GM06990 (cell line): ENCODE measurements at regions not wholly inside any gene's neighbourhood (a gene's known extent, or its start where the extent isn't known, plus 50 kb on each side); places are given as distances from the start of the nearest gene placed in this dataset.

ENCODE experiments used
- DNase-seq: peaks from one replicate; pipeline ENCODE4 v3.0.0-alpha.2; 2011; ENCODE audit not compliant: insufficient read length; ENCODE audit errors: extremely low read depth
- H3K27me3 ChIP-seq: replicated peaks from 2 replicates; pipeline ENCODE4 v1.6.0; 2011; ENCODE audit warnings: low read length; ENCODE audit not compliant: control insufficient read depth, insufficient read depth
- H3K36me3 ChIP-seq: 2 replicates; pipeline ENCODE4 v1.5.1; 2011; ENCODE audit warnings: low read length; ENCODE audit not compliant: control insufficient read depth, insufficient read depth
- H3K4me3 ChIP-seq: replicated peaks from 2 replicates; pipeline ENCODE4 v1.5.1; 2011; ENCODE audit warnings: low read depth, mild to moderate bottlenecking, control low read depth, low read length
- TF ChIP-seq, protein P1 (sequence below): IDR thresholded peaks from 2 replicates; pipeline ENCODE4 v1.5.1; 2011; ENCODE audit warnings: low read length, control low read depth, mild to moderate bottlenecking, inconsistent platforms; ENCODE audit not compliant: insufficient read depth, poor library complexity, severe bottlenecking

DNA sequence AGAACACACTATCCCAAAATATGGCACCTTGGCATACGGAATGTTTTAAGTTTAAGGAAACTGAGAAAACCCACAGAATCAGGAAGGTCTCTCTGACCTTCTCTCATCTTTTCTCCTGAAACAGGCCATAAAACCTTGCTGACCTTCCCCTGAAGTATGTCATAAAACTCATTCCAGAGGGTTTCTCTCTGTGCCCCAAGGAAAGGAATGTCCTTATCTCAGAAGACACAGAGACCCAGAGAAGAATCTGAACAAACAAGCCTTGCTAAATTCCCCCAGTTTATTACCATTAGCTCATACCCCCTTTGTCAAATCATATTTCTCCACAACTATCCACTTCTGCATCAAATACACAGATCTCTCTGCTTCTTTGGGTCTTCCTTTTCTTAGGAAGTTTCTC lies 603.1 kb downstream of the MCTP2 start:
- TF ChIP-seq, protein P1, sequence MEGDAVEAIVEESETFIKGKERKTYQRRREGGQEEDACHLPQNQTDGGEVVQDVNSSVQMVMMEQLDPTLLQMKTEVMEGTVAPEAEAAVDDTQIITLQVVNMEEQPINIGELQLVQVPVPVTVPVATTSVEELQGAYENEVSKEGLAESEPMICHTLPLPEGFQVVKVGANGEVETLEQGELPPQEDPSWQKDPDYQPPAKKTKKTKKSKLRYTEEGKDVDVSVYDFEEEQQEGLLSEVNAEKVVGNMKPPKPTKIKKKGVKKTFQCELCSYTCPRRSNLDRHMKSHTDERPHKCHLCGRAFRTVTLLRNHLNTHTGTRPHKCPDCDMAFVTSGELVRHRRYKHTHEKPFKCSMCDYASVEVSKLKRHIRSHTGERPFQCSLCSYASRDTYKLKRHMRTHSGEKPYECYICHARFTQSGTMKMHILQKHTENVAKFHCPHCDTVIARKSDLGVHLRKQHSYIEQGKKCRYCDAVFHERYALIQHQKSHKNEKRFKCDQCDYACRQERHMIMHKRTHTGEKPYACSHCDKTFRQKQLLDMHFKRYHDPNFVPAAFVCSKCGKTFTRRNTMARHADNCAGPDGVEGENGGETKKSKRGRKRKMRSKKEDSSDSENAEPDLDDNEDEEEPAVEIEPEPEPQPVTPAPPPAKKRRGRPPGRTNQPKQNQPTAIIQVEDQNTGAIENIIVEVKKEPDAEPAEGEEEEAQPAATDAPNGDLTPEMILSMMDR: no peak
- Histone ChIP-seq H3K36me3 (no peaks in the 10 kb centered on the region), H3K4me3 (no peak overlapping the region), H3K27me3 (no peaks in the 10 kb centered on the region)
- no peak for DNase-seq

DNA sequence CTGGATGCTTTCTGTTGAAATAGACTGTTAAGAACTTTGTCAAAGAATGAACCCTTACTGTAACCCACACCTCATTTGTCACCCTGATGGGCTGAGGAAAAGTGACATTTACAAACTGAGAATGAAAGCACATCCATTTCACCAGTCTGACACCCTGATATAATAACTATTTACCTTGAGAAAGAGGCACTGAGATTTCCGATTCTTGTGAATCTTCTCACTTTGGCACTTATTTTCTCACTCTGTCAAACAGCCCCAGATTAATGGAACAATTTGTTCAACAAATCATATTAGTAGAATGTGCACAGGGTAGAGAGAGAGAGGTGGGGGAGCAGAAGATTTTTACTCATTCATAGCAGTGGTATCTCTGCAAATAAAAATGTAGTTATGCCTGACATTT lies 606.9 kb downstream of the MCTP2 start:
- DNase-seq: no peak
- Histone ChIP-seq H3K27me3 (no peaks in the 10 kb centered on the region), H3K4me3 (no peak overlapping the region), H3K36me3 (no peaks in the 10 kb centered on the region)
- TF ChIP-seq, protein P1: no peak

- DNase-seq: no peak
- TF ChIP-seq, protein P1: no peak
- Histone ChIP-seq H3K4me3 (no peak overlapping the region), H3K36me3 (no peaks in the 10 kb centered on the region), H3K27me3 (no peaks in the 10 kb centered on the region)
These were observed 609.7 kb downstream of the MCTP2 start for GRCh38 chr15:94840794-94841783.

DNA sequence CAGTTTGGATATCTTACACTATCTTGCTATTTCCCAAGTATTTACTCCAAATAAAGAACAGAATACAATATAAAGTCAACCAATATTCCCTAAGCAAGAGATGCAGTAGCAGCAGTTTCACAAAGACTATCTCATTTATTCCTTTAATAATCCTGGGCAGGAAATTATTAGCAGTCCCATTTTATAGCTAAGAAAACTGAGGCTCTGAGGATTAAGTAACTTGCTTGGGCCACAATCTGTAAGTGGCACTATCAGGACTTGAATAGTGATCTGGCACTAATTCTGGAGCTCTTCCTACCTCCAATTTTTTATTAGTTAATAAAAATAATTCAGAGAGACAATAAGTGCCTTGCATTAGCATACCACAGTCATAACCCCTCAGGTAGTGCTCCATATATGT lies 611.7 kb downstream of the MCTP2 start:
- no peak overlapping the region for H3K4me3 ChIP-seq
- TF ChIP-seq, protein P1: no peak
- H3K27me3 ChIP-seq: no peaks in the 10 kb centered on the region
- no peaks in the 10 kb centered on the region for H3K36me3 ChIP-seq
- no peak for DNase-seq

GRCh38 chr15:94844198-94844537 lies 612.8 kb downstream of the MCTP2 start:
- Histone ChIP-seq H3K36me3 (no peaks in the 10 kb centered on the region), H3K4me3 (no peak overlapping the region), H3K27me3 (no peaks in the 10 kb centered on the region)
- DNase-seq: no peak
- TF ChIP-seq, protein P1: no peak
